Omental fat pad (tissue), 3 donors: ENCODE measurements at regions not wholly inside any gene's neighbourhood (a gene's known extent, or its start where the extent isn't known, plus 50 kb on each side); places are given as distances from the start of the nearest gene placed in this dataset. TPM values are rescaled to one million over a fixed set of nuclear protein-coding genes. Genes with fewer than 3 reads are reported as not detected.

Source experiments
- ATAC-seq: fragments of 150-250 bp; one replicate; pipeline ENCODE4 v1.9.1; 2016; ENCODE audit warnings: mild to moderate bottlenecking, moderate library complexity; ENCODE audit not compliant: low FRiP score
- DNase-seq: peaks from one replicate; pipeline ENCODE4 v3.0.0-alpha.2; 2019; ENCODE audit warnings: low spot score
- CTCF ChIP-seq, 3 donors: fragments of 450-650 bp; IDR thresholded peaks; one replicate each; pipeline ENCODE4 v1.5.1; 2016 to 2017; ENCODE audit warnings: antibody characterized with exemption in 3 of 3, mild to moderate bottlenecking in 3 of 3, moderate library complexity in 2 of 3
- small RNA-seq: library from RNA; depleted of rRNA; stranded (forward); fragments of <200 nt; gene quantifications from one replicate; pipeline ENCODE3, GENCODE V24; 2016

- ATAC-seq (no peak), DNase-seq (no peak)
- no peak for TF ChIP-seq CTCF (IDR thresholded peaks at IDR 0.05)
Observed at GRCh38 chr3:107323723-107324122, 53.5 kb upstream of the CCDC54 start.

DNA sequence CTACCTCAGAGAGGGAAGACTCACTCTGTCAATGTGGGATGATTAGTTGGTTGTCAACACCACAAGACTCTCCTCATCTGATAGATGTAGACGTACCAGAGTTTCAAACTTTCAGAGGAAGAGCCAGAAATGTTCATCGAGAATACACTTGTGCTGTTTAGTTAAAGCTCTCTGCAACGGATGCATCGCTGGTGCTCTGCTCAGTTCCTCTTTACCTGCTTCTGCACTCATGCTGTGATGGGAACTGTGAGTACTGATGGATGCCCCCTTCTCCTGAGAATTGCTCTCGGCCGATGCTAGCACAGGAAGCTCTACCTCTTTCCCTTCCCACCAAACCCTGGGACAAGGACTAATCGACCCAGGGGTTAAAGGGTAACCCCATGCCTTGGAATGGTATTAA lies 51.8 kb upstream of the CCDC54 start:
- DNase-seq, result no peak
- no peak for TF ChIP-seq CTCF (IDR thresholded peaks at IDR 0.05)
- no peak for ATAC-seq

Small RNA genes in the stretch of these regions (small RNA-seq; reads per million reads assigned to genes)
- gene MTCO1P35 (not detected), gene MTND6P6 (not detected), gene RF00019 (not detected), gene RNU6-1308P (not detected)
